Prostate gland (tissue), 2 donors: ENCODE measurements at regions not wholly inside any gene's neighbourhood (a gene's known extent, or its start where the extent isn't known, plus 50 kb on each side); places are given as distances from the start of the nearest gene placed in this dataset.
"Not testable (repeated sequence)": the region's sequence is repeated elsewhere in the genome, so short reads cannot be mapped to it uniquely, and the experiment has no call there.

ENCODE experiments used
- DNase-seq: peaks from one replicate; pipeline ENCODE4 v3.0.0-alpha.2; 2019; ENCODE audit warnings: low spot score
- H3K27ac ChIP-seq, 2 donors: fragments of 200-600 bp; sonication (generic); 2 replicates each; pipeline ENCODE4 v1.5.1; 2017 to 2019
- H3K27me3 ChIP-seq: fragments of 200-600 bp; sonication (generic); replicated peaks from 2 replicates; pipeline ENCODE4 v1.5.1; 2019; ENCODE audit not compliant: insufficient read depth
- H3K36me3 ChIP-seq, 2 donors: fragments of 200-600 bp; sonication (generic); 1 replicate in 1 of 2; 2 replicates in 1 of 2; pipeline versions ENCODE4 v1.5.1 to v1.8.1; 2017 to 2019
- H3K4me1 ChIP-seq: fragments of 200-600 bp; sonication (generic); replicated peaks from 2 replicates; pipeline ENCODE4 v1.5.1; 2019
- H3K4me3 ChIP-seq, 2 donors: fragments of 200-600 bp; sonication (generic); 2 replicates each; pipeline ENCODE4 v1.5.1; 2017 to 2019
- H3K9me3 ChIP-seq: fragments of 200-600 bp; sonication (generic); 2 replicates; pipeline ENCODE4 v1.5.1; 2017
- POLR2A ChIP-seq: fragments of 450-650 bp; IDR thresholded peaks from one replicate; pipeline ENCODE4 v1.6.1; 2016; ENCODE audit warnings: antibody characterized with exemption, mild to moderate bottlenecking
- POLR2AphosphoS5 ChIP-seq: sonication (generic); formaldehyde crosslinking; IDR thresholded peaks from one replicate; pipeline ENCODE4 v1.6.1; 2017; ENCODE audit warnings: antibody characterized with exemption
- WGBS: methylation state at CpG from one replicate; pipeline ENCODE4 v1.1.5; 2018; 5-methylcytosine and 5-hydroxymethylcytosine counted together
- intact Hi-C: fragments of 100-400 bp; cut with DNase I; formaldehyde crosslinking; loops from one replicate; pipeline ENCODE4 v1.14.2; 2022
- TF ChIP-seq, protein P1 (sequence below), 4 experiments: fragments of 200-600 bp in 2 of 4; fragments of 450-650 bp in 2 of 4; sonication (generic) in 2 of 4; IDR thresholded peaks; 1 replicate in 3 of 4; 2 replicates in 1 of 4; pipeline ENCODE4 v1.5.1; 2016 to 2019; ENCODE audit warnings: antibody characterized with exemption in 4 of 4, mild to moderate bottlenecking in 2 of 4, moderate library complexity in 2 of 4

DNA sequence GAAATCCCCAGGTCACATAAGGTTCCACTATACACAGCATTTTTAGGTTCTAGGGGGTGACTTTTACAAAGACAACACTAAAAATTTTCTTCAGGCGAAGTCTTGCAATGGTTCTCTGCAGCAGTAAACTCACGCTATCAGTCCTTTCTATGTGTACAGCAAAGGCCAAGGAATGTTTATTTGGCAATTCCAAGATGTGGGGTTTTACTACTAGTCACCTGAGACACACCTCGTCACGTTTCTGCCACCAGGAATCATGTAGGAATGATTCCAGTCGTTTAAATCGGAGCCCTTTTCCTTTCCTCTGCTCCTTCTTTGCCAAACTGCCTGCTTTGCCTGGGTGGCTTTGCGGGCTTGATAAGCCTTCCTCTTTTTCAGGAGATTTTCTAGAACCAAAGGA is 75.9 kb upstream of the ENPEP start:
- Histone ChIP-seq H3K27me3 (no peaks in the 10 kb centered on the region), H3K4me3 (no peak overlapping the region), H3K27ac (no peak overlapping the region), H3K9me3 (no peaks in the 10 kb centered on the region), H3K4me1 (no peaks in the 10 kb centered on the region), H3K36me3 (no peaks in the 10 kb centered on the region)
- TF ChIP-seq POLR2A (no peak), POLR2AphosphoS5 (no peak)
- TF ChIP-seq, protein P1, sequence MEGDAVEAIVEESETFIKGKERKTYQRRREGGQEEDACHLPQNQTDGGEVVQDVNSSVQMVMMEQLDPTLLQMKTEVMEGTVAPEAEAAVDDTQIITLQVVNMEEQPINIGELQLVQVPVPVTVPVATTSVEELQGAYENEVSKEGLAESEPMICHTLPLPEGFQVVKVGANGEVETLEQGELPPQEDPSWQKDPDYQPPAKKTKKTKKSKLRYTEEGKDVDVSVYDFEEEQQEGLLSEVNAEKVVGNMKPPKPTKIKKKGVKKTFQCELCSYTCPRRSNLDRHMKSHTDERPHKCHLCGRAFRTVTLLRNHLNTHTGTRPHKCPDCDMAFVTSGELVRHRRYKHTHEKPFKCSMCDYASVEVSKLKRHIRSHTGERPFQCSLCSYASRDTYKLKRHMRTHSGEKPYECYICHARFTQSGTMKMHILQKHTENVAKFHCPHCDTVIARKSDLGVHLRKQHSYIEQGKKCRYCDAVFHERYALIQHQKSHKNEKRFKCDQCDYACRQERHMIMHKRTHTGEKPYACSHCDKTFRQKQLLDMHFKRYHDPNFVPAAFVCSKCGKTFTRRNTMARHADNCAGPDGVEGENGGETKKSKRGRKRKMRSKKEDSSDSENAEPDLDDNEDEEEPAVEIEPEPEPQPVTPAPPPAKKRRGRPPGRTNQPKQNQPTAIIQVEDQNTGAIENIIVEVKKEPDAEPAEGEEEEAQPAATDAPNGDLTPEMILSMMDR (IDR thresholded peaks at IDR 0.05), result no peak
- DNase-seq, result no peak
- WGBS, result 69% methylated on average over 7 of the region's 7 CpGs
- intact Hi-C loops, result no loop called here

DNA sequence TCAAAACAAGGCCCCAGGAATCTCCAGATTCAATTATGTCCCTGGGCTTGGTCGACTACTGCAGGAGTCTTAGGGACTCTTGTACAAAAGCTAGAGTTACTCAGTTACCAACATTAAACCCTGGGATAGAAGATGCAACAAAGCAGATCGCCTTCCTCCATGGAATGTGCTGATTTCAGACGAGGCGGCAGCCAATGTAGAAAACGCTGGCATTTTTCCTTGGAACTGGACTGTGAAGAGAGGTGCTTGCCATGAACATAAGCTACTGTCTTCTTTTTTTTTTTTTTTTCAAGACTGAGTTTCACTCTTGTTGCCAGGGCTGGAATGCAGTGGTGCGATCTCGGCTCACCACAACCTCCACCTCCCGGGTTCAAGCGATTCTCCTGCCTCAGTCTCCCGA is 76.9 kb upstream of the ENPEP start:
- H3K4me3 ChIP-seq, H3K27ac ChIP-seq, H3K4me1 ChIP-seq, DNase-seq, H3K27me3 ChIP-seq, intact Hi-C loops, H3K9me3 ChIP-seq, H3K36me3 ChIP-seq: not testable (repeated sequence)
- 79% methylated on average over 10 of the region's 10 CpGs for WGBS

DNA sequence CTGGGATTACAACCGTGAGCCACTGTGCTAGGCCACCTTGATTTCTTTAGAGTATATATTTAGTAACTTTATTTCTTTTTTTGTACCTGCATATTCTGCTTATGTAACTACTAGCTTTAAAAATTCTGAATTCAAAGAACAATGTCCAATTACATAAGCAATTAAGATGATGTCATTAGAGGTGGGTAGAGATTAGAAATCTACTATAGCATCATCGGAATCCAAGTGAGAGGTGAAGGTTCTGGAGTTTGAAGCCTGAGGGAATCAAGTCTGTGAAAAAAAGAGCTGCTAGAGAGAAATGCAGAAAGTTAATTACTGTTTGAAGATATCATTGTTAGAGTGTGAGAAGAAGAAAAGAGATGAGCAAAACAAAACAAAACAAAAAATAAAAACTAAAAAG is 79.0 kb upstream of the ENPEP start:
- no peak overlapping the region for H3K4me3 ChIP-seq
- DNase-seq, result no peak
- H3K9me3 ChIP-seq, result no peaks in the 10 kb centered on the region
- intact Hi-C loops, result no loop called here
- TF ChIP-seq, protein P1 (IDR thresholded peaks at IDR 0.05), result no peak
- no peak for TF ChIP-seq POLR2A
- no peak for TF ChIP-seq POLR2AphosphoS5
- 90% methylated on average over 2 of the region's 2 CpGs for WGBS
- no peaks in the 10 kb centered on the region for H3K4me1 ChIP-seq
- no peaks in the 10 kb centered on the region for H3K36me3 ChIP-seq
- H3K27me3 ChIP-seq, result no peaks in the 10 kb centered on the region
- H3K27ac ChIP-seq, result no peak overlapping the region

DNA sequence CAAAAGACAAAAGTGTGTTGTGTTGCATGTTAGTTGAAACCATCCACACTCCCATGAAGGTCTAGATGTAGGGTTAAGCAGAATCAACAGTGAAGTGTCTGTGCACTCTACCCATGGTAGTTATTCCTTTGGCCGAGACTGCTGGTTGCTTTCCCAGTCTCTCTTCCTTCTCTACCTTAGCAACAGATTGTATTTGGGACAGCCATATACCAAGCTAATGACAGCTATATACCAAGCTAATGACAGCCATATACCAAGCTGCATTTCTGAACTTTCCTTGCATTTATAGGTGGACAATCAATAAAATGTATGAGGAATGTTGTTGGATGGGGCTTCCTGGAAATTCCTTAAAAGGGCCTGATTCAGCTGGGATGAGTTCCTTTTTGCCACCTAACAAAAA is 80.5 kb upstream of the ENPEP start:
- H3K9me3 ChIP-seq, result no peaks in the 10 kb centered on the region
- H3K36me3 ChIP-seq, result no peaks in the 10 kb centered on the region
- no peaks in the 10 kb centered on the region for H3K27me3 ChIP-seq
- no peaks in the 10 kb centered on the region for H3K4me1 ChIP-seq
- no peak for DNase-seq
- no peak overlapping the region for H3K27ac ChIP-seq
- H3K4me3 ChIP-seq, result no peak overlapping the region
- intact Hi-C loops, result no loop called here
- WGBS, result 79% methylated on average over 1 of the region's 1 CpG
- TF ChIP-seq POLR2AphosphoS5 (no peak), POLR2A (no peak)
- TF ChIP-seq, protein P1 (IDR thresholded peaks at IDR 0.05), result no peak

DNA sequence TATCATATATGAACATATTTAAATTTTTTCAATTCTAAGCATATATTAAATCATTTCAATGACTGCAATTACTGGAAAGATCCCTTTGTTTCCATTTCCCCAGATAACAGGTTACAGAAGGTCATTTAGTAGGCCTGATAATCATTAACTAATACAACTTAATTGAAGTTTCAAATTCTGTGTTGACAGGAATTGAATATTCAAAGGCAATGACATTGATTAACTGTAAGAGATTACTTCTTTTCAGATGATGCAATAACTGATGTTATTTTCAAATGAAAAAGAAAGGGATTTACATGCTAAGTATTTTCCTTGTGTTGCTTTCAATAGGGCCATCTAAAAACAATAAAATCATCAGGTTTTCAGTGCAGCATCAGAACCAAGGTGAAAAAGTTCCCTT is 81.1 kb upstream of the ENPEP start:
- H3K4me3 ChIP-seq, result no peak overlapping the region
- no peaks in the 10 kb centered on the region for H3K36me3 ChIP-seq
- no peaks in the 10 kb centered on the region for H3K4me1 ChIP-seq
- no peak for TF ChIP-seq POLR2AphosphoS5
- H3K27me3 ChIP-seq, result no peaks in the 10 kb centered on the region
- no peak for DNase-seq
- no peak overlapping the region for H3K27ac ChIP-seq
- intact Hi-C loops, result no loop called here
- no peaks in the 10 kb centered on the region for H3K9me3 ChIP-seq

DNA sequence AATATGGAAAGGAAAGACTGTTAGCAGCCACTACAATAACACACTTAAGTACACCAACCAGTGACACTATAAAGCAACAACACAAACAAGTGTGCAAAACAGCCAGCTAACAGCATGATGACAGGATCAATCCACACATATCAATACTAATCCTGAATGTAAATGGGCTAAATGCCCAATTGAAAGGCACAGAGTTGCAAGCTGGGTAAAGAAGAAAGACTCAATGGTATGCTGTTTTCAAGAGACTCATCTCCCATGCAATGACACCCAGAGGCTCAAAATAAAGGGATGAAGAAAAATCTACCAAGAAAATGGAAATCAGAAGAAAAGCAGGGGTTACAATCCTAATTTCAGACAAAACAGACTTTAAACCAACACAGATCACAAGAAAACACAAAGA is 94.2 kb upstream of the ENPEP start:
- no peak for DNase-seq
- no peaks in the 10 kb centered on the region for H3K9me3 ChIP-seq
- intact Hi-C loops, result no loop called here
- no peaks in the 10 kb centered on the region for H3K27me3 ChIP-seq
- H3K4me1 ChIP-seq, result no peaks in the 10 kb centered on the region
- H3K27ac ChIP-seq, result no peak overlapping the region
- no peaks in the 10 kb centered on the region for H3K36me3 ChIP-seq
- no peak overlapping the region for H3K4me3 ChIP-seq
- no peak for TF ChIP-seq POLR2AphosphoS5
- TF ChIP-seq, protein P1 (IDR thresholded peaks at IDR 0.05), result no peak
- no peak for TF ChIP-seq POLR2A
